DOHH2 (cell line): ENCODE measurements at regions not wholly inside any gene's neighbourhood (a gene's known extent, or its start where the extent isn't known, plus 50 kb on each side); places are given as distances from the start of the nearest gene placed in this dataset.

Source experiments
- H3F3A ChIP-seq: fragments of 200-600 bp; sonication (generic), shearing (Covaris generic); 2 replicates; pipeline ENCODE4 v1.6.0; 2016; ENCODE audit warnings: antibody characterized with exemption, mild to moderate bottlenecking; ENCODE audit not compliant: control insufficient read depth, insufficient read depth
- H3K27ac ChIP-seq: fragments of 200-600 bp; sonication (generic); 2 replicates; pipeline ENCODE4 v1.5.1; 2014; ENCODE audit warnings: low read depth, mild to moderate bottlenecking, low read length, moderate library complexity
- H3K27me3 ChIP-seq: fragments of 200-600 bp; sonication (generic); 2 replicates; pipeline ENCODE4 v1.6.1; 2014; ENCODE audit warnings: mild to moderate bottlenecking, low read length, mixed read lengths; ENCODE audit not compliant: control insufficient read depth
- H3K36me3 ChIP-seq: fragments of 200-600 bp; sonication (generic); 2 replicates; pipeline ENCODE4 v1.6.1; 2014; ENCODE audit warnings: mild to moderate bottlenecking, low read length, moderate library complexity, mixed read lengths; ENCODE audit not compliant: control insufficient read depth
- H3K4me1 ChIP-seq: fragments of 200-600 bp; sonication (generic); 2 replicates; pipeline ENCODE4 v1.6.1; 2014; ENCODE audit warnings: mild to moderate bottlenecking, low read length, mixed read lengths; ENCODE audit not compliant: control insufficient read depth
- H3K4me2 ChIP-seq: fragments of 200-600 bp; sonication (generic); 2 replicates; pipeline ENCODE4 v1.6.0; 2014; ENCODE audit warnings: mild to moderate bottlenecking, low read length, moderate library complexity
- H3K4me3 ChIP-seq: fragments of 200-600 bp; sonication (generic); 2 replicates; pipeline ENCODE4 v1.5.1; 2014; ENCODE audit warnings: mild to moderate bottlenecking, low read length, mixed read lengths
- H3K79me2 ChIP-seq: fragments of 200-600 bp; sonication (generic); 2 replicates; pipeline ENCODE4 v1.6.1; 2014; ENCODE audit warnings: mild to moderate bottlenecking, low read length, mixed read lengths; ENCODE audit not compliant: control insufficient read depth
- H3K9me2 ChIP-seq: fragments of 200-600 bp; sonication (generic); replicated peaks from 2 replicates; pipeline ENCODE4 v1.6.1; 2014; ENCODE audit warnings: mild to moderate bottlenecking, low read length, mixed read lengths; ENCODE audit not compliant: control insufficient read depth
- H3K9me3 ChIP-seq: fragments of 200-600 bp; sonication (generic); 2 replicates; pipeline ENCODE4 v1.6.1; 2014; ENCODE audit warnings: antibody characterized with exemption, low read length, mixed read lengths; ENCODE audit not compliant: control insufficient read depth, insufficient read depth
- H4K20me1 ChIP-seq: fragments of 200-600 bp; sonication (generic); 2 replicates; pipeline ENCODE4 v1.6.0; 2014; ENCODE audit warnings: low read depth, mild to moderate bottlenecking, antibody characterized with exemption, low read length, moderate library complexity; ENCODE audit not compliant: control insufficient read depth, insufficient read depth
- CTCF ChIP-seq: fragments of 200-600 bp; sonication (generic); IDR thresholded peaks from one replicate; pipeline ENCODE4 v1.5.1; 2014; ENCODE audit warnings: antibody characterized with exemption, mild to moderate bottlenecking, low read depth, low read length; ENCODE audit not compliant: poor library complexity, severe bottlenecking
- EZH2phosphoT487 ChIP-seq: fragments of 200-600 bp; sonication (generic); IDR thresholded peaks from 2 replicates; pipeline ENCODE4 v1.6.1; 2017; ENCODE audit warnings: borderline replicate concordance, mild to moderate bottlenecking, antibody characterized with exemption, low read length, moderate library complexity, mixed read lengths

GRCh38 chr10:57822965-57823364 lies 444.7 kb downstream of the IPMK start:
- Histone ChIP-seq H3K27ac (no peak overlapping the region), H3K79me2 (no peaks in the 10 kb centered on the region), H3F3A (no peaks in the 10 kb centered on the region), H3K4me1 (no peaks in the 10 kb centered on the region), H3K27me3 (no peaks in the 10 kb centered on the region), H3K4me3 (no peak overlapping the region), H3K9me2 (no peaks in the 10 kb centered on the region), H4K20me1 (no peaks in the 10 kb centered on the region), H3K4me2 (no peak overlapping the region), H3K36me3 (no peaks in the 10 kb centered on the region), H3K9me3 (no peaks in the 10 kb centered on the region)
- no peak for TF ChIP-seq CTCF
- TF ChIP-seq EZH2phosphoT487, result no peak

GRCh38 chr10:57818522-57818921 lies 449.2 kb downstream of the IPMK start:
- Histone ChIP-seq H3K9me2 (no peaks in the 10 kb centered on the region), H3K27me3 (no peaks in the 10 kb centered on the region), H3K4me3 (no peak overlapping the region), H3K27ac (no peak overlapping the region), H3K4me2 (no peak overlapping the region), H3K9me3 (no peaks in the 10 kb centered on the region), H3K79me2 (no peaks in the 10 kb centered on the region), H3K36me3 (no peaks in the 10 kb centered on the region), H3F3A (no peaks in the 10 kb centered on the region), H4K20me1 (no peaks in the 10 kb centered on the region), H3K4me1 (no peaks in the 10 kb centered on the region)
- TF ChIP-seq EZH2phosphoT487 (no peak), CTCF (no peak)

- Histone ChIP-seq H3K9me3 (no peaks in the 10 kb centered on the region), H3K4me3 (no peak overlapping the region), H3F3A (no peaks in the 10 kb centered on the region), H4K20me1 (no peaks in the 10 kb centered on the region), H3K27me3 (no peaks in the 10 kb centered on the region), H3K9me2 (no peaks in the 10 kb centered on the region), H3K36me3 (no peaks in the 10 kb centered on the region), H3K79me2 (no peaks in the 10 kb centered on the region), H3K4me1 (no peaks in the 10 kb centered on the region), H3K4me2 (no peak overlapping the region), H3K27ac (no peak overlapping the region)
- no peak for TF ChIP-seq EZH2phosphoT487
- no peak for TF ChIP-seq CTCF
These were observed 450.0 kb downstream of the IPMK start for GRCh38 chr10:57817741-57818140.

GRCh38 chr10:57815949-57816348 lies 451.7 kb downstream of the IPMK start:
- Histone ChIP-seq H3K27me3 (no peaks in the 10 kb centered on the region), H3K36me3 (no peaks in the 10 kb centered on the region), H4K20me1 (no peaks in the 10 kb centered on the region), H3K27ac (no peak overlapping the region), H3K4me2 (no peak overlapping the region), H3K4me1 (no peaks in the 10 kb centered on the region), H3K9me2 (no peaks in the 10 kb centered on the region), H3K79me2 (no peaks in the 10 kb centered on the region), H3K4me3 (no peak overlapping the region), H3K9me3 (no peaks in the 10 kb centered on the region), H3F3A (no peaks in the 10 kb centered on the region)
- TF ChIP-seq CTCF, result no peak
- TF ChIP-seq EZH2phosphoT487, result no peak
